ENCODE measurements at regions not wholly inside any gene's neighbourhood (a gene's known extent, or its start where the extent isn't known, plus 50 kb on each side); places are given as distances from the start of the nearest gene placed in this dataset.
A peak's percentile ranks its signal among the peaks of the same experiment; 100 is the strongest.

DNA sequence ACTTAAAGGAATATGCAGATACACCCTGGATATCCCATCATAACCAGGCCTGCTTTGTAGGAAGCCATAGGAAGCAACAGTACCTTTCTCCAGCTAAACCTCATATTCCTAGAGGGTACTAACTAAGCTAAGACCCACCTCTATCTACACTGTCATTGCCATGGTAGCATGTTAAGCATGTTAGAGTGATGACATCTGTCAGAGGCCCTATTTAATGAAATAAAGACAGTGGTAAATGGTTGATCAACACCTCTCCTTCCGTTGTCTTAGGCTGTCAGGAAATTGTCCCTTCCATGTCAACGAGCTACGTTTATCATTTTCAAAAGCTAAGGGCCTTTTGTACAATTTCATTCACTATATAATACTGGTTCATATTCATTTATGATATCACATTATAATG is 251.1 kb upstream of the PSMD7 start:
- no peak for DNase-seq (ENCODE audit: insufficient read length, low spot score)
- FAIRE-seq = no peak

DNA sequence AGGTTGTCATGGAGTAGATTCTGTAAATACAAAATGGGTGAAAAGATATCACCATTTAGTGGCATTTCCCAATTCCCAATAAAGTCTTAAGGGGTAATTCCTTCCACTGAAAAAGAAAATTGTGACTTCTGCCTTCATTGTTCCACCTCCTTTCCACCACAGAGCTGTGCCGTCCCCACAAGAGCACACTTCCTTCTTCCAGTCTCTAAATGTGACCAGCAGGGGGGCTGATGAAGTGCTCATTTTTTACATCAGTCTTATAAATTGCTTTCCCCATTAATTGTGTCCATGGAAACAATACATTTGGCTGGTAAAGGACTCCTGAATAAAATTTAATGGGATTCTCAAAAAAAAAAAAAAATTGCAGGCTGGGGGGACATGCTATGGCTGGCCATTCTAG is 260.8 kb upstream of the PSMD7 start:
- DNase-seq (ENCODE audit: insufficient read length, low spot score) (peak; percentile 8), FAIRE-seq (no peak)

DNA sequence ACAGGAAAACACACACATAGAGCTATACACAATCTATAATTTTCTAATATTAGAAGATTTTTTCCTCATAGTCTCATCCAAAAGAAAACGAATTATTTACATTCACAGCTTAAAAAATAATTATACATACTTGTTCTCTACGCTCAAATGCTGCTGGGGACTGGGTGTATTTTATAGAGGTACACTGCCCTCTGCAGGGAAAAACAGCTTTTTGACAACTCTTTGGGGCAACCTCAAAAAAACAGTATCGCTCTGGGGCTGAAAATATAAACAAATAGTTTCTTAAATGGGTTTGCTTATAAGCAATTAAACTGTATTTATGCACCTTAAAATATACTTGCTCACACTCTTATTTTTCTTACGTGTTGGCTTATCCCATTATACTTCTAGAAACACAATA is 261.8 kb upstream of the PSMD7 start:
- no peak for FAIRE-seq
- no peak for DNase-seq (ENCODE audit: insufficient read length, low spot score)

DNA sequence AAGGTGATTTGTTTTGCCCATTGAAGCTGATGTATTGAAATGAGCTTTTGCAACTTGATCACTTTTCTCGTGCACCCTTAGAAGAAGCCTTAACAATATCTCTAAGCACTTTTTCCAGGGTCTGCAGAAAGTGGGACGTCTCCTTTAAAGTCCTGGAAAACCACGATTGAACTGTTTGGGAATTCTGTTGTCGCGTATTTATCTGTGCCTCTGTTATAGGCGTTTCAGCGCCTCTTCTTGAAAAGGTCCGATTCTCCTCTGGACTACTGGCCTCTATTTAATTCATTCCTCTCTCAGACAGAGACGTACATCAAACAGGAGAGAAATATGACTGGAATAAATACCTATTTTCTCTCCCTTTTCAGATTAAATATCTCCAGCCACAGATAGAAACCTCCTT is 262.4 kb upstream of the PSMD7 start:
- FAIRE-seq (no peak), DNase-seq (ENCODE audit: insufficient read length, low spot score) (no peak)

DNA sequence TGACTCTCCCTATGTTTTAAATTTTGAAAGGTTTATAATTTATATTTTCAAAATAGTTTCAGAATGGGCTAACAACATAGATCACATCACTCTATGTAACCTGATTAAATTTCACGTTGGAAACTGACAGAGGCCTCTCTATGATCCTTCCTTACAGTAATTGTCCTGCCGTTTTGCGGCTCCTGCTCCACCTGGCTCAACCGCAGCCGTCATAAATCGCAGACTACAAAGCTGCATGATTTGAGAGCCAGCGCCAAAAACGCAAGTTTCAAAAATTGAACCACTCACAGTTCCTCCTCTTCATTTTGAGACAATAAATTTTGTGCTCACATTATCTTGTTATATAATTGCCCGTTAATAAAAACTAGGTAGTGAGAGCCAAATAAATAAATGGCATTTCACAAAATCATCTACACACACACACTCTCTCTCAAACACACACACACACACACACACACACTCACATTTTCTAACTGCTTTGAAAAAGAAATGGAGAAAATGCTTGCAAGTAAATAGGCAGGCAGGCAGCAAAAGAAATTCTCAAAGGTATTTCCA is 263.1 kb upstream of the PSMD7 start:
- DNase-seq (ENCODE audit: insufficient read length, low spot score) (no peak), FAIRE-seq (no peak)

DNA sequence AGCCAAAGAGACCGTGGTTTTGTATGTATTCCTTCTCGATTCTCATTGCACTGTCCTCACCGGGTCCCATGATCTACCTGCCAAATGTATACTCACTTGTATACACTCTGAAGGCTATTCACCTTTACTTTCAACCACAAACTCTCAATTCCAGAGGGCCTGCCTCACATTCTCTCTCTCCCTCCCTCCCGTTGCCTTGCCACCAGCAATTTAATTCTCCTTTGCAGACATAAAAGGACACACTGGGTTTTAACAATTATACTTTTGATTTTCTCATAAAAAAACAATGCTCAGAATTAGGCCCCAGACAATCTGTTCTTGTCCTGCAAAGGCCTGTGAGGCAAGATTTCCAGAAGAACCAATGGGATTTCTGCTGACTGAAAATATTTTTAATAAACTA is 265.1 kb upstream of the PSMD7 start:
- DNase-seq (ENCODE audit: insufficient read length, low spot score) (no peak), FAIRE-seq (no peak)

DNA sequence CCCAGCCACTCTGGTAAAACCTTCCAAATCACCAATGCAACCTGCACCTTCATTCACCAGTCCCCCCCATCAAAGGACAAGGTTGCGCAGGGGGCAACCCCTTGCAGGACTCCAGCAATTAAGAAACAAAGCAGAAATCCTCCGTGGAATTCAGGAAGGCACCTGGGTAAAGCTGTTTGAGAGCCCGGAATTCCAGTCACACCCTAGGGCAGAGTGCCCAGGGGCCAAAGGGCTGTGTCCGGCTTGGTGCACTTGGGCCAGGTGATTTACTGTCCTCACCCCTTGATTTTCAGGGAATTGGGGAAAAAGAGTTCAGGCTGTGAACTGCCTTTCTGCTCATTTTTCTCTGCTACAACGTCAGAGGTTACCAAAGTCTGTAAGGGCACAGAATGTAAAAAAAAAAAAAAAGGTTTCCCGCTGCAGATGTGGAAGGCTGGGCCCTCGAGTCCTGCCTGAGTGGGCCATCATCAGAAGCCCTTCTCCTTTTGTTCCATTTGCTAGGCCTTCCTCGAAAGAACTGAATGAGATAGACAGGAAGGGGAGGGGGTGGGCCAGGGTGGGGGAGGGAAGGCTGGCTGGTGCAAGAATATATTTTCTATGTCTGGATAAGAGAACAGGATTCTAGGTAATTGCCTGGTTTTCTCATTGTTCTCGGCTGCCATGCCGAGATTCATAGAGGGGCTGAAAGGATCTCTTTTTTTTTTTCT is 266.5 kb upstream of the PSMD7 start:
- DNase-seq (ENCODE audit: insufficient read length, low spot score) (no peak), FAIRE-seq (no peak)

DNA sequence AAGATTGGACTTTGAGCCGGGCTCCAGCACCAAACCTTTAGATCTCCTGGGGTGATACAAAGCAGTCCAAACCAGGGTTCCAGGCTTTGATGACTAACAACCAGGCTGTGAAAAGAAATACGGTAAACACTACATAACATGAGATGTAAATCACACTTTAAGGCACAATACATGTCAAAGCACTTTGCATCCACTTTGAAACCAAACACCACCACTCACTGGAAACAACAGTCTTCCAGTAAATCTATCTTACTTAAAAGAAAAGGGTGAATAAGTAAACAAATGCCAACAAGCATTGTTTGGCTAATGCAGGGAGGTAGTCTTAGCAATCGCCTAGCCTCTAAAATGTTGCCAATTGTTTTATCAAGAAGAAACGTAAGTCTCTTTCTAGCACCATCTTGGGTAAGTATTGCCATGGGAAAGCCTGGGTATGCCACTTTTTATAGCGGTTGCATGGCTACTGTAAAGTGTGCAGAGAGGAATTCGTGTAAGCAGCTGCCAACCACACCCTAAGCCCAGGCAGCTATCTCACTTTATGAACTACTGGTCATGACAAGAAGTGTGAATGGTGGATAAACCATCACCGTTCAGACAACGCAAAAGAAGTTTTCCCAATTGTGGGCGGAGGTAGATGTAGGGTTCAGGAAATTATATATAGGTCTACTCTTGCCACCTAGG is 267.4 kb upstream of the PSMD7 start:
- DNase-seq (ENCODE audit: insufficient read length, low spot score) (no peak), FAIRE-seq (no peak)

DNA sequence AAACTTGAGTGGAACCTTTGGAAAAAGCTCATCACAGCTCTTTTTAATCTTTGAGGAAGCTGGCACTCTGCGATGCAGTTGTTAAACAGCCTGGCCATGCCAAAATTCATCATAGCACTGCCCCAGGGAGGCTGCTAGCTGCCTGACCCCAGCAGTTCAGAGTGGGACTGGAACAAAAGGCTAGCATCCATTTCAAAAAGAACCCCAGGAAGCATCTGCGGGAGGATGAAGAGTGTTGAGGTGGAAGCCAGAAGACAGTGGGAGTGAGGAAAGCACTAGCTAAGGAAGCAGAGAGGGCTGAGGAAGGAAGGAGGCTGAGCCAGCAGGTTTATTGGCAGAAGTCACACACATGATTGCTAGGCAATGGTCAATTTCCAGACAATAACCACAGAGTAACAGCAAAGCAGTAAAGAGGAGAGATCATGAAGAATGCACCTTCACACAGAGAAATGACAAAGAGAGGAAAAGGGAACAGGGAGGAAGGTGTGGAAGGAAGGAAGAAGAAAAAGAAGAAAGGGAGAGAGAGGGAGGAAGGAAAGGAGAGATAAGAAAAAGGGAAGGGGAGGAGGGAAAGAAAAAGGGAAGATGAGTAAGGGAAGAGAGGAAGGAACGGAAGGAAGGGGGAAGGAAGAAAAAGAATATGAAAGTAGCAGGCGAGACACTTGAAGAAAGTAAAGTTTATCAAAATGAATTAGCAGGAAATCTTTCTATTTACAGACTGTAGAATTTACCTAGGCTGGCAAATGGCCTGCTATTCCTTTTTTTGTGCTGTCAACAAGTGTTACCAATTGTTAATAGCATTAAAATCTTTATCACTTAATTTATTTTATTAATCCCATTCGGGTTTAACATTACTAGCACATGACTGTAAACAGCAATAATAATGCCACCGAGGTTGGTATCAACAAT is 270.0 kb upstream of the PSMD7 start:
- DNase-seq (ENCODE audit: insufficient read length, low spot score) (no peak), FAIRE-seq (no peak)

DNA sequence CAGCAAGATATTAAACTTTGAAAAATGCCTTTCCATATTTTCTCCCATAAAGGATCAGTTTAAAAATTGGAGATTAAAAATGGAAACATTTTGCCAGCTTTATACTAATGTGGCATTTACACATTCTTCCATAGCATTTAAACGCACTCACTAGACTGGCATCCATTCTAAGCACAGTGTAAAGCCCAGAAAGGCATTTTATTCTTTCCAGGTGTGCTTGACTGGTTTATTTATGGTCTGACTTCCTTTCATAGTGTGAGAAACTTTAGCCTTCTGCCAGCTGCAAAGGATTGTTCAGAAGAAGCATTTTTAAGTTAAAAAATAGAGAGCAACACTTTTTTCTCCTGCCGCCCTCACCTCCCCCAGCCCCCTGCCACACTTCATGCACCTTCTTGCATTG is 271.7 kb upstream of the PSMD7 start:
- no peak for DNase-seq (ENCODE audit: insufficient read length, low spot score)
- FAIRE-seq = no peak

DNA sequence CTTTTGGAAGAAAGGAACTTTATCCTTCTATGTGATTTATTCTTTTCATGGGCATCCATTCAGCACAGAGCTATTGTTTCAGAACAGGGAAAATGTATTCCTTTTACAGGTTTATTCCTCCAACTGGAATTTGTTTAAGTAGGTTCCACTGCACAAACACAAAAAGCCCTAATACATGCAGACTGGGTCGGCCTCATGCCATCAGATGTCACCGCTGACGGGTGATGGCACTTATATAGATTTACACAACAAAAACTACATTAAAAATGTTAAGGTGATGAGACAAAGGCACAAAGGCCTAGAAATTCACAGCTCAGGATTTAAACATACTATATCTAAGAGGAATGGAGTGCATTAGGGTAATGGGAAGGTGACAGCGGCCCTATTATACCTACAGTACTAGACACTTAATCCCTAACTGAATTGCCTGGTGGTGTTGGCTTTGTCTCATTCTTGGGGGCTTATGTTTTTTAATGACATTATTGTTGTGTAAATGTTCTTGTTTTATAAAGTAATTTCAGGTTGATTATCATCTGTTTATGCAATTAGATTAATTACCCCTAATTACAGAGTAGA is 276.4 kb upstream of the PSMD7 start:
- no peak for DNase-seq (ENCODE audit: insufficient read length, low spot score)
- no peak for FAIRE-seq

DNA sequence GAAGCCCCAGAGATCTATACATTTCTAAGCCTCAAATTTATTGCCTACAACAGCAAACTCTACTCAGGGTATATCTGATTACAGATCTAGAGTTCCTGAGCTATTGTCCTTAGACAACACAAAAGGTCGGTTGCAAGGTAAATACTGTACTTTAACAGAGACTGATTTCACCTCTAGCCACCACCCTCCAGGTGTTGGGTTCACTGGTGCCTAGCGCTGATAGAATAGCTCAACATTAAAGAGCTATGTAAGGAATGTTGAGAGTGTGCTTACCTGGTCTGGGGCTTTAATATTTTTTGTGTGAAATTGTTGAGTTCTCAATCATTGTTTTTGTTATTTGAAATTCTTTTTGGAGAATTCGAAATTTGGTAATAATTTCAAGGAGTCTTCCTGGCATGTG is 277.0 kb upstream of the PSMD7 start:
- FAIRE-seq (no peak), DNase-seq (ENCODE audit: insufficient read length, low spot score) (no peak)

DNA sequence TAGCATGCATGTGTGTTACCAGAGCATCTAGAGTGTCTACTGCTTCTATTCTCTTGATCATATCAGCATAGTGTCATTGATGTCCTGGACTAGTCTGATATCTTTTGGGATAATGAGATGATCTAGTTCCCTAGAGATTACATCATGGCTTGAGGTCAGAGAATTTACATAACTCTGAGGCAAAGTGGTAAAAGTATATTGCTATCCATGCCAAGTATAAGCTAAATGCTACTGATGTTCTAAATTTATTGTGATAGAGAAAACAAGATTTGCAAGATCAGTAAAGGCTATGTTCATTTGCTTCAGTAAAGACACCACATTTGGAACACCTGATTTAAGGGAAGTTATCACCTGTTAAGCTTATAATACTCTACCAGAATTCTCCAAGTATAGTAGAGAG is 280.7 kb upstream of the PSMD7 start:
- FAIRE-seq (no peak), DNase-seq (ENCODE audit: insufficient read length, low spot score) (no peak)

DNA sequence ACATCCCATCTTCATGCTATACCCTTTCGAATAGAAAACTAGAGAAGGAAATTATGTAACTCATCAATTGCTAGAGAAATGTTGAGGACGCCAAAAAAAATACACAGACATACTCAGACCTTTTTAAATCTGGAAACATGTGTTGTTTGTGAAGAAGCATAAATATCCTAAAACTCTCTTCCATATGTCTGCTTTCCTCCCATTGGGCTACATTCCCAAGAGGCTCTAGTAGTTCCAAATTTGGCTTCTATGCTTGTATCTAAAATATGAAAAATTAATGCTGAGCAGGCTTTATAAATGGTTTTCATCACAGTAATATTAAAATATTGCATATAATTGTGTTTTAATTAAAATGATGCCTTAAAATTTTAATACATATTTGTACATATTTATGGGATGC is 297.9 kb upstream of the PSMD7 start:
- no peak for DNase-seq (ENCODE audit: insufficient read length, low spot score)
- no peak for FAIRE-seq

DNA sequence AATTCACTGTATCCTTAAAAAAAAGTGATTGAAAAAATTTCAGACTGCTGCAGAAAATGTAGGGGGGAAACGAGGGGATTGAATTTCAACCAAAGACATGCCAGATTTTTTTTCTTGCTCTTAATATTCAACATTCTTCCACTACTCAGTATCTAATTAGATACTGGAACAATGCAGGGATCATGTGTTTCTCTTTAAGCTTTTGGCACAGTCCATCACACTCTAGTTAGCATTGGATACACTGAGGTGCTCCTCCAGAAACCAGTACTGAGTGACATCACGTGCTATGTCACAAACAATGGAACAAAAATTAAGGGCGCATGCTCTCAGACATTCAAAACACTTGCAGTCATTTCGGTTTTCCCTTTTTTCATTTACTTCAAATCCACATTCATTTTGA is 298.6 kb upstream of the PSMD7 start:
- no peak for DNase-seq (ENCODE audit: insufficient read length, low spot score)
- no peak for FAIRE-seq

DNA sequence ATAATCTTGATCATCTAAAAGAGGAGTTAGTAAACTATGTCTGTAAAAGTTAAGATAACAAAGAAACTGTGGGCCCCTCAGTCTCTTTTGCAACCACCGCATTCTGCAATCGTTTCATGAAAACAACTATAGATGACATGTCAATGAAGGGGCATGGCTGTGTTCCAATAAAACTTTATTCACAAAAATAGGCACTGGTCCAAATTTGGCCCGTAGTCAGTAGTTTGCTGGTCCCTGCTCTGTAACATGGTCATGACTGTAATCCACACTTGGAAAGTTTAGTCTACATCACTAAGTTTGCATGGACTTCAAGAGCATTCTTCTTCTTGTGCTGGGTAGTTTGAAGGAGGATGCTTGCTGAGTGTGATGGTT is 299.3 kb upstream of the PSMD7 start:
- DNase-seq (ENCODE audit: insufficient read length, low spot score) (no peak), FAIRE-seq (no peak)

DNA sequence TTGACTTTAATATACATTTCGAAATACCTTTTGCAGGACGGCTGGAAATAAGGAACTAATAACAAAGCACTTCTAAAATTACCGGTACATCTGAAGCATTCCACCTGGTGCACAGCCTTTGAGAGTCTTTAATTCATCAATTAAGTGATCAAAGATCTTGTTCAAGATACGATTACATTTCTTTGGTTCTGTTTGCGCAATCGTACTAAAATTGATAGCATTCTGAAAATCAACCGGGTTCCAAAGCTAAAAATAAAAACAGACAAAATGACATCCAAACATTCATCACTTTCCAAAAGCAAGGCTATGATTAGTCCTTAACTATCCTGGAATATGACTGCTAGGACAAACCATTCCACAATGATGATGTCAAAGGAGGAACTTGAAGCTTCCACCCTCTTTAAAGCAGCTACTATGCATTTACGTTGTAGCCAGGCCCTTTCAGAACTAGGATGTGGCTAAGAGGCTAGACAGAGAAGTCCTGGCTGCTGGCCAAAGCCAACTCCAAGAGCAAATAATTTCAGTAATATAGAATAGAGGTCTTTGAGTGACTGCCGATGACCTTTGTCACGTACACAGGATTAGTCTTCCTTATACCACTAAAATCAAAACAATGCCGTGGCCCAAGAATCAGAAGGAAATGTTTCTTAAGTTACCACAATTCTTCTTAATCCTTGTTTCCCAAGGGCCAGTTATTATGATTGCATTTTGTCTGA is 299.8 kb upstream of the PSMD7 start:
- no peak for FAIRE-seq
- DNase-seq (ENCODE audit: insufficient read length, low spot score) = no peak

DNA sequence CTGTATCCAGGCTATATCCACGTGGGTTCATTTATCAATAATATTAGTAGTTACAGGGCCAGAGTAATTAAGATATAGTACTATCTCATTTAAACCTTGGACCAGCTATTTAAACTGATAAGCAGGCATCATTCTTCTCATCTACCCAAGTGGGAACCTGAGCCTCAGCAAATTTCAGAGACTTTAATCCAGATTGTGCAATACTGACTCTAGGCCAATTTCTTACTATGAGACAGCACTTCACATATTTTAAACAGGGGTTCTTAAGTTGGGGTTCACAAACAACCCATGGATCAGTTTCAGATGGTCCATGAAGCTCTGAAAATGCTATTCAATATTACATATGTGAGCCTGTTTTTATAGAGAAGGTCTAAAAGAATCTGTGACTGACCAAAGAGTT is 302.7 kb upstream of the PSMD7 start:
- DNase-seq (ENCODE audit: insufficient read length, low spot score) (no peak), FAIRE-seq (no peak)

DNA sequence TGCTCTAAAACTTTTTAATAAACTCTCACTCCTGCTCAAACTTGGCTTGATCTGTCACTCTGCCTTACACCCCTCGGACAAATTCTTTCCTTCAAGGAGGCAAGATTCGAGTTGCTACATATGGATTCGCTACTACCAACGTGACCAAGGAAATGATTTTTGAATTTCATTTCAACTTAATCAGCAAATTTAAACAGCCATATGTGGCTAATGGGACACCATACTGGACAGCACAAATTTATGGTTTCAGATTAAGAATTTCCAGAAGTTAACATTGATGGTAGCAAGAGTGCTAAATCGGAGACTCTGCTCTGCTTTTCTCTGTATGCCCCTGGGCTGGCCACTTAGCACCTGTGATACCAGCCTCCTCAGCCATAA is 318.2 kb upstream of the PSMD7 start:
- DNase-seq (ENCODE audit: insufficient read length, low spot score) (no peak), FAIRE-seq (no peak)

DNA sequence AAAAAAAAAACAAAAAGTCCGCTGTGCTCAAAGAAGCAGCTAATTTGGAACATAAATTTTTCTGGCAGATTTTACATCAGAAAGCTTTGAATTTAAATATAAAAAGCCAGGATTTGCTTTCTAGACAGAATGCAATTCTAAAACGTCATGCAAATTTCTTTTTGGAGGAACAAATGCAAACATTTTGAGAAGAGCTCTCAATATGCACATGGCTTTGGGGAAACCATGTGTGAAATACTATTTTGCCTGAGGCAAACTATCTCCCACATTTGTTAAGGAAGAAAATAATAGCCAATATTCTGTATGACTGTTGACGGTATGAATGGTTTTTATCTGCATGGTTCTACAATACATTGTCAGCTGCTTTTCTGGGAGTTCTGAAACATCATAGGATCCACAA is 320.0 kb upstream of the PSMD7 start:
- no peak for FAIRE-seq
- DNase-seq (ENCODE audit: insufficient read length, low spot score) = no peak

DNA sequence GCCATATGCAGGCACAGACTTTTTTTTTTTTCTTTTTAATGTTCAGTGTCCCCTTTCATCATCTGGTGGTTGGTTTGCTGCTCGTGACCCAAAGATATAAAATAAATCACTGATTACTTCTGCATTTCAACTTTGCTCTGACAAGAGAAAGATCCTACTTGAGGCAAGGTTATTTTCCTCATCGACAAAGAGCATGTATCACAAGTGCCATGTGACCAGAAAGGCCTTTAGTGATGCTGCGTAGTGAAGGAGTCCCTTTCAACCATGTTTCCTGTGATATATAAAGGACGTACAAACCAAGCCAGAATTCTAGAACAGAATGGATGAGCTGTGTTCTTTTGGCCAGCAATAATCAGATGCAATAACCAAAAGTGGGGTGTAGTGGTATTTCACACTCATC is 323.4 kb upstream of the PSMD7 start:
- DNase-seq (ENCODE audit: insufficient read length, low spot score) (no peak), FAIRE-seq (no peak)
